WERI-Rb-1 (cell line): ENCODE measurements at regions not wholly inside any gene's neighbourhood (a gene's known extent, or its start where the extent isn't known, plus 50 kb on each side); places are given as distances from the start of the nearest gene placed in this dataset.
"Not testable (repeated sequence)": the region's sequence is repeated elsewhere in the genome, so short reads cannot be mapped to it uniquely, and the experiment has no call there.

ENCODE experiments used
- DNase-seq: peaks from one replicate; pipeline ENCODE4 v3.0.0-alpha.2; 2020
- H3K27ac ChIP-seq: fragments of 250-450 bp; sonication (Bioruptor Pico); 2 replicates; pipeline ENCODE4 v1.5.1; 2020; ENCODE audit warnings: mild to moderate bottlenecking, moderate library complexity
- H3K27me3 ChIP-seq: fragments of 250-450 bp; sonication (Bioruptor Pico); 2 replicates; pipeline ENCODE4 v1.5.1; 2021; ENCODE audit warnings: mild to moderate bottlenecking, low read depth, moderate library complexity; ENCODE audit not compliant: insufficient read depth, severe bottlenecking
- H3K36me3 ChIP-seq: fragments of 250-450 bp; sonication (Bioruptor Pico); 2 replicates; pipeline ENCODE4 v1.5.1; 2020; ENCODE audit warnings: mild to moderate bottlenecking, moderate library complexity
- H3K4me3 ChIP-seq: 2 replicates; pipeline ENCODE4 v1.5.1; 2011; ENCODE audit warnings: low read depth, mild to moderate bottlenecking, control low read depth, low read length
- H3K9me3 ChIP-seq: fragments of 250-450 bp; sonication (Bioruptor Pico); 2 replicates; pipeline ENCODE4 v1.5.1; 2021; ENCODE audit warnings: mild to moderate bottlenecking, moderate library complexity; ENCODE audit not compliant: severe bottlenecking
- CTCF ChIP-seq: IDR thresholded peaks from 2 replicates; pipeline ENCODE4 v1.5.1; 2011; ENCODE audit warnings: low read depth, mild to moderate bottlenecking, control low read depth, inconsistent platforms, low read length

- no peaks in the 10 kb centered on the region for H3K27me3 ChIP-seq
- no peak for TF ChIP-seq CTCF
- H3K36me3 ChIP-seq = no peaks in the 10 kb centered on the region
- H3K9me3 ChIP-seq = peaks cover 15% of the 10 kb centered on the region
- no peak overlapping the region for H3K27ac ChIP-seq
- no peak for DNase-seq
- H3K4me3 ChIP-seq = no peak overlapping the region
Measured at GRCh38 chr19:27716922-27717321, 1496.0 kb downstream of the UQCRFS1 start.

- Histone ChIP-seq H3K27ac (no peak overlapping the region), H3K9me3 (peaks cover 15% of the 10 kb centered on the region), H3K4me3 (no peak overlapping the region), H3K36me3 (no peaks in the 10 kb centered on the region), H3K27me3 (no peaks in the 10 kb centered on the region)
- no peak for TF ChIP-seq CTCF
- no peak for DNase-seq
Measured at GRCh38 chr19:27714857-27715256, 1498.1 kb downstream of the UQCRFS1 start.

GRCh38 chr19:27709496-27709895 is 1503.5 kb downstream of the UQCRFS1 start:
- TF ChIP-seq CTCF = no peak
- Histone ChIP-seq H3K36me3 (no peaks in the 10 kb centered on the region), H3K27me3 (no peaks in the 10 kb centered on the region), H3K27ac (peak overlapping the region; percentile 82), H3K4me3 (no peak overlapping the region), H3K9me3 (peaks cover 7% of the 10 kb centered on the region)
- DNase-seq = peak; percentile 52

- peak; percentile 66 for DNase-seq
- H3K9me3 ChIP-seq, H3K36me3 ChIP-seq, H3K27me3 ChIP-seq: not testable (repeated sequence)
- H3K27ac ChIP-seq = peak overlapping the region; percentile 82
- H3K4me3 ChIP-seq = peak overlapping the region; percentile 10; the same call in 1 of the 2 replicates
Measured at GRCh38 chr19:27708986-27709385, 1504.0 kb downstream of the UQCRFS1 start.

- not testable (repeated sequence) for DNase-seq, H3K27ac ChIP-seq
Measured at GRCh38 chr19:27707026-27707425, 1505.9 kb downstream of the UQCRFS1 start.

GRCh38 chr19:27705896-27706295 is 1507.1 kb downstream of the UQCRFS1 start:
- Histone ChIP-seq H3K36me3 (no peaks in the 10 kb centered on the region), H3K4me3 (no peak overlapping the region), H3K27ac (peak overlapping the region; percentile 22; the same call in 1 of the 2 replicates), H3K9me3 (peaks cover 6% of the 10 kb centered on the region), H3K27me3 (no peaks in the 10 kb centered on the region)
- no peak for TF ChIP-seq CTCF
- DNase-seq = peak; percentile 16

More at GRCh38 chr19:27707026-27707425, 1505.9 kb downstream of the UQCRFS1 start:
- H3K9me3 ChIP-seq, H3K4me3 ChIP-seq, H3K36me3 ChIP-seq, H3K27me3 ChIP-seq: not testable (repeated sequence)

- Histone ChIP-seq H3K36me3 (no peaks in the 10 kb centered on the region), H3K27ac (no peak overlapping the region), H3K9me3 (peaks cover 3% of the 10 kb centered on the region), H3K27me3 (no peaks in the 10 kb centered on the region), H3K4me3 (no peak overlapping the region)
- TF ChIP-seq CTCF = no peak
- DNase-seq = no peak
Measured at GRCh38 chr19:27694361-27695055, 1518.4 kb downstream of the UQCRFS1 start.
